ENCODE measurements at regions not wholly inside any gene's neighbourhood (a gene's known extent, or its start where the extent isn't known, plus 50 kb on each side); places are given as distances from the start of the nearest gene placed in this dataset.

DNA sequence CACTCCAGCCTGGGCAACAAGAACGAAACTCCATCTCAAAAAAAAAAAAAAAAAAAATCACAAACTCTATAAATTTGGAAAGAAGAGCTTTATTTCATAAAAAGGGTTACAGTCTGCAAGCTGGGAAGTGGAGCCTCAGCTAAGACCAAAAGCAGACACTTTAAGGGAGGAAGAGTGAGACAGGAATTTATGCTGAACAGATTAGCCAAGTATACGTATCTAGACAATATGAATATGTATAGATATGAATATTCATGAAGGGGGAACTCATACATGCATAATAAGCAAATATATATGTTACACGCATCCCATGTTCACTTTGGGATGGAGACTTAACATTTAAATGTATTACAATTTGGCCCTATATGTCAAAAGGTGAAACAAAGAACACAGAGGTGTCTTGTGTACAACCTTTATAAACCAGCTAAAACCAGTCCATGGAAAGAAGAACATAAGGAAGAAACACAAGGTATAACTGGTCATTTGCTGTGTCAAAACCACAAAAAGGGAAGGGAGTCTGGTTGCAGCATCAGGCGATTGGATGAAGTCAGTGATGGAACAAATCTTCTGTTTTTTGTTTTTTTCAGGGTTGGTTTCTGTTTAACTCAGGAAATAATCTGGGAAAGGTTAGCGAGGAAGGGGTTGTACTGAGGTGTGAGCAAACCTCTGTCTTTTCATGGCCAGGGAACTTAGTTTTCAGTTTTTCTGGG is 130.0 kb upstream of the MAOA start:
- DNase-seq (ENCODE audit: low spot score), result no peak
- Histone ChIP-seq H3K27ac (ENCODE audit: low read depth in 1 of 2, low read length in 2 of 2) (no peak overlapping the region), H3K36me3 (ENCODE audit: control insufficient read depth in 4 of 4, insufficient read depth in 3 of 4, low read depth in 1 of 4, low read length in 3 of 4) (no peaks in the 10 kb centered on the region), H3K9me3 (ENCODE audit: control insufficient read depth in 4 of 4, low read length in 3 of 4) (no peaks in the 10 kb centered on the region), H3K4me3 (ENCODE audit: low read depth in 1 of 3, low read length in 3 of 3) (no peak overlapping the region), H3K4me1 (ENCODE audit: control insufficient read depth in 4 of 4, insufficient read depth in 4 of 4, low read length in 3 of 4) (no peaks in the 10 kb centered on the region), H3K27me3 (ENCODE audit: control insufficient read depth in 4 of 4, insufficient read depth in 4 of 4, low read length in 3 of 4) (peaks cover 0 to 2% (median 0%) of the 10 kb centered on the region in 4 donors), H3K9ac (ENCODE audit: low read depth in 1 of 2, low read length in 2 of 2) (no peak overlapping the region)
- WGBS, result 81% methylated on average over 5 of the region's 5 CpGs
- TF ChIP-seq FOXA2 (IDR thresholded peaks at IDR 0.05) (no peak), GABPA (IDR thresholded peaks at IDR 0.05 in 1 of 2, conservative IDR thresholded peaks at IDR 0.05 in 1 of 2) (no peak), FOXA1 (IDR thresholded peaks at IDR 0.05) (no peak), HNF4A (conservative IDR thresholded peaks at IDR 0.05) (no peak)
- TF ChIP-seq, protein P1, sequence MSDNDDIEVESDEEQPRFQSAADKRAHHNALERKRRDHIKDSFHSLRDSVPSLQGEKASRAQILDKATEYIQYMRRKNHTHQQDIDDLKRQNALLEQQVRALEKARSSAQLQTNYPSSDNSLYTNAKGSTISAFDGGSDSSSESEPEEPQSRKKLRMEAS (IDR thresholded peaks at IDR 0.05), result no peak
- TF ChIP-seq, protein P2, sequence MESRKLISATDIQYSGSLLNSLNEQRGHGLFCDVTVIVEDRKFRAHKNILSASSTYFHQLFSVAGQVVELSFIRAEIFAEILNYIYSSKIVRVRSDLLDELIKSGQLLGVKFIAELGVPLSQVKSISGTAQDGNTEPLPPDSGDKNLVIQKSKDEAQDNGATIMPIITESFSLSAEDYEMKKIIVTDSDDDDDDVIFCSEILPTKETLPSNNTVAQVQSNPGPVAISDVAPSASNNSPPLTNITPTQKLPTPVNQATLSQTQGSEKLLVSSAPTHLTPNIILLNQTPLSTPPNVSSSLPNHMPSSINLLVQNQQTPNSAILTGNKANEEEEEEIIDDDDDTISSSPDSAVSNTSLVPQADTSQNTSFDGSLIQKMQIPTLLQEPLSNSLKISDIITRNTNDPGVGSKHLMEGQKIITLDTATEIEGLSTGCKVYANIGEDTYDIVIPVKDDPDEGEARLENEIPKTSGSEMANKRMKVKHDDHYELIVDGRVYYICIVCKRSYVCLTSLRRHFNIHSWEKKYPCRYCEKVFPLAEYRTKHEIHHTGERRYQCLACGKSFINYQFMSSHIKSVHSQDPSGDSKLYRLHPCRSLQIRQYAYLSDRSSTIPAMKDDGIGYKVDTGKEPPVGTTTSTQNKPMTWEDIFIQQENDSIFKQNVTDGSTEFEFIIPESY (IDR thresholded peaks at IDR 0.05), result no peak

DNA sequence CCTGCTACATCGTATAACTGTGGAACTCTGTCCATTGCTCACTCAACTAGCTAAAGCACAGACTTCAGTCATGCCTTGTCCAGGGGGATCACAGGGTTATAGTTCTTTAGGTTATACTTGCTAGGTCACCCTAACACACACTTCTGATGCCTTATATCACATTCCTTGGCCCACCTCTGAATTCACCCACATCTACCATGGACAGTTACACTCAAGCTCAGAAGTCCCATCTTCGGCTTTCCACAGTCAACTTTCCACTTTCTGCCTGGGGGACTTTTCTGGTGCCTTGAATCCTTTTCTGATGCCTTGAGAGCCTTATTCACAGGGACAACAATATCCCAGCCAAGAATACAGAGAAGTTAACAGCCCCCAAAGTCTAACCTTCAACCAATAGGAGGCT is 129.2 kb upstream of the MAOA start:
- no peaks in the 10 kb centered on the region for H3K4me1 ChIP-seq (ENCODE audit: control insufficient read depth in 4 of 4, insufficient read depth in 4 of 4, low read length in 3 of 4)
- H3K4me3 ChIP-seq (ENCODE audit: low read depth in 1 of 3, low read length in 3 of 3), result no peak overlapping the region
- DNase-seq (ENCODE audit: low spot score), result no peak
- H3K36me3 ChIP-seq (ENCODE audit: control insufficient read depth in 4 of 4, insufficient read depth in 3 of 4, low read depth in 1 of 4, low read length in 3 of 4), result no peaks in the 10 kb centered on the region
- no peaks in the 10 kb centered on the region for H3K9me3 ChIP-seq (ENCODE audit: control insufficient read depth in 4 of 4, low read length in 3 of 4)
- H3K27me3 ChIP-seq (ENCODE audit: control insufficient read depth in 4 of 4, insufficient read depth in 4 of 4, low read length in 3 of 4), result peaks cover 0 to 2% (median 0%) of the 10 kb centered on the region in 4 donors
- no peak overlapping the region for H3K9ac ChIP-seq (ENCODE audit: low read depth in 1 of 2, low read length in 2 of 2)
- WGBS, result 90% methylated on average over 2 of the region's 2 CpGs
- no peak overlapping the region for H3K27ac ChIP-seq (ENCODE audit: low read depth in 1 of 2, low read length in 2 of 2)
- TF ChIP-seq, protein P2 (IDR thresholded peaks at IDR 0.05), result no peak
- TF ChIP-seq NR2F2 (IDR thresholded peaks at IDR 0.05) (no peak), HNF4A (conservative IDR thresholded peaks at IDR 0.05) (no peak), HNF4G (IDR thresholded peaks at IDR 0.05) (no peak), JUND (IDR thresholded peaks at IDR 0.05) (no peak)
- TF ChIP-seq, protein P3, sequence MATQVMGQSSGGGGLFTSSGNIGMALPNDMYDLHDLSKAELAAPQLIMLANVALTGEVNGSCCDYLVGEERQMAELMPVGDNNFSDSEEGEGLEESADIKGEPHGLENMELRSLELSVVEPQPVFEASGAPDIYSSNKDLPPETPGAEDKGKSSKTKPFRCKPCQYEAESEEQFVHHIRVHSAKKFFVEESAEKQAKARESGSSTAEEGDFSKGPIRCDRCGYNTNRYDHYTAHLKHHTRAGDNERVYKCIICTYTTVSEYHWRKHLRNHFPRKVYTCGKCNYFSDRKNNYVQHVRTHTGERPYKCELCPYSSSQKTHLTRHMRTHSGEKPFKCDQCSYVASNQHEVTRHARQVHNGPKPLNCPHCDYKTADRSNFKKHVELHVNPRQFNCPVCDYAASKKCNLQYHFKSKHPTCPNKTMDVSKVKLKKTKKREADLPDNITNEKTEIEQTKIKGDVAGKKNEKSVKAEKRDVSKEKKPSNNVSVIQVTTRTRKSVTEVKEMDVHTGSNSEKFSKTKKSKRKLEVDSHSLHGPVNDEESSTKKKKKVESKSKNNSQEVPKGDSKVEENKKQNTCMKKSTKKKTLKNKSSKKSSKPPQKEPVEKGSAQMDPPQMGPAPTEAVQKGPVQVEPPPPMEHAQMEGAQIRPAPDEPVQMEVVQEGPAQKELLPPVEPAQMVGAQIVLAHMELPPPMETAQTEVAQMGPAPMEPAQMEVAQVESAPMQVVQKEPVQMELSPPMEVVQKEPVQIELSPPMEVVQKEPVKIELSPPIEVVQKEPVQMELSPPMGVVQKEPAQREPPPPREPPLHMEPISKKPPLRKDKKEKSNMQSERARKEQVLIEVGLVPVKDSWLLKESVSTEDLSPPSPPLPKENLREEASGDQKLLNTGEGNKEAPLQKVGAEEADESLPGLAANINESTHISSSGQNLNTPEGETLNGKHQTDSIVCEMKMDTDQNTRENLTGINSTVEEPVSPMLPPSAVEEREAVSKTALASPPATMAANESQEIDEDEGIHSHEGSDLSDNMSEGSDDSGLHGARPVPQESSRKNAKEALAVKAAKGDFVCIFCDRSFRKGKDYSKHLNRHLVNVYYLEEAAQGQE (IDR thresholded peaks at IDR 0.05), result no peak
- TF ChIP-seq, protein P4, sequence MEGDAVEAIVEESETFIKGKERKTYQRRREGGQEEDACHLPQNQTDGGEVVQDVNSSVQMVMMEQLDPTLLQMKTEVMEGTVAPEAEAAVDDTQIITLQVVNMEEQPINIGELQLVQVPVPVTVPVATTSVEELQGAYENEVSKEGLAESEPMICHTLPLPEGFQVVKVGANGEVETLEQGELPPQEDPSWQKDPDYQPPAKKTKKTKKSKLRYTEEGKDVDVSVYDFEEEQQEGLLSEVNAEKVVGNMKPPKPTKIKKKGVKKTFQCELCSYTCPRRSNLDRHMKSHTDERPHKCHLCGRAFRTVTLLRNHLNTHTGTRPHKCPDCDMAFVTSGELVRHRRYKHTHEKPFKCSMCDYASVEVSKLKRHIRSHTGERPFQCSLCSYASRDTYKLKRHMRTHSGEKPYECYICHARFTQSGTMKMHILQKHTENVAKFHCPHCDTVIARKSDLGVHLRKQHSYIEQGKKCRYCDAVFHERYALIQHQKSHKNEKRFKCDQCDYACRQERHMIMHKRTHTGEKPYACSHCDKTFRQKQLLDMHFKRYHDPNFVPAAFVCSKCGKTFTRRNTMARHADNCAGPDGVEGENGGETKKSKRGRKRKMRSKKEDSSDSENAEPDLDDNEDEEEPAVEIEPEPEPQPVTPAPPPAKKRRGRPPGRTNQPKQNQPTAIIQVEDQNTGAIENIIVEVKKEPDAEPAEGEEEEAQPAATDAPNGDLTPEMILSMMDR (IDR thresholded peaks at IDR 0.05; ENCODE audit: low read depth, low read length, missing input control), result no peak

All from liver (tissue), 8 donors.